HFFc6 (cell line): ENCODE measurements at regions not wholly inside any gene's neighbourhood (a gene's known extent, or its start where the extent isn't known, plus 50 kb on each side); places are given as distances from the start of the nearest gene placed in this dataset.
"Not testable (repeated sequence)": the region's sequence is repeated elsewhere in the genome, so short reads cannot be mapped to it uniquely, and the experiment has no call there.

ENCODE experiments used
- DNase-seq: peaks from one replicate; pipeline ENCODE4 v3.0.0-alpha.2; 2018
- H3K27ac Mint-ChIP-seq: 2 replicates; pipeline ENCODE4 v1.8.0; 2020; ENCODE audit warnings: mild to moderate bottlenecking, mixed read lengths
- H3K27me3 Mint-ChIP-seq: 2 replicates; pipeline ENCODE4 v1.8.0; 2021; ENCODE audit warnings: mild to moderate bottlenecking, moderate library complexity, mixed read lengths; ENCODE audit not compliant: insufficient read depth
- H3K36me3 Mint-ChIP-seq: 2 replicates; pipeline ENCODE4 v1.8.0; 2021; ENCODE audit warnings: low read depth, mixed read lengths
- H3K4me1 Mint-ChIP-seq: 2 replicates; pipeline ENCODE4 v1.8.0; 2020; ENCODE audit warnings: low read depth, mixed read lengths
- H3K4me3 Mint-ChIP-seq: 2 replicates; pipeline ENCODE4 v1.8.0; 2020; ENCODE audit warnings: mild to moderate bottlenecking, moderate library complexity, mixed read lengths
- H3K9me3 Mint-ChIP-seq: 2 replicates; pipeline ENCODE4 v1.8.0; 2020; ENCODE audit warnings: mild to moderate bottlenecking, mixed read lengths
- CTCF ChIP-seq: fragments of 200-600 bp; sonication (generic); IDR thresholded peaks from 2 replicates; pipeline ENCODE4 v1.5.0; 2021; ENCODE audit warnings: antibody characterized with exemption, mild to moderate bottlenecking

- peaks cover 16% of the 10 kb centered on the region for H3K4me1 Mint-ChIP-seq
- DNase-seq: no peak
- peaks cover 36% of the 10 kb centered on the region for H3K27me3 Mint-ChIP-seq
- TF ChIP-seq CTCF: no peak; the same call in none of the 2 replicates
- H3K36me3 Mint-ChIP-seq: no peaks in the 10 kb centered on the region
- H3K9me3 Mint-ChIP-seq: peaks cover 5% of the 10 kb centered on the region; the same call in 1 of the 2 replicates
- H3K27ac Mint-ChIP-seq: no peak overlapping the region
- no peak overlapping the region for H3K4me3 Mint-ChIP-seq
These were observed 73.0 kb upstream of the PRSS3 start for GRCh38 chr9:33722359-33722675.

GRCh38 chr9:33728613-33729012 is 66.7 kb upstream of the PRSS3 start:
- TF ChIP-seq CTCF: no peak
- DNase-seq: no peak
- peaks cover 19% of the 10 kb centered on the region; the same call in 1 of the 2 replicates for H3K9me3 Mint-ChIP-seq

GRCh38 chr9:33731142-33731541 is 64.2 kb upstream of the PRSS3 start:
- Mint-ChIP-seq H3K36me3 (peaks cover 8% of the 10 kb centered on the region; the same call in 1 of the 2 replicates), H3K27ac (no peak overlapping the region), H3K4me3 (no peak overlapping the region), H3K27me3 (peaks cover 20% of the 10 kb centered on the region), H3K4me1 (no peaks in the 10 kb centered on the region), H3K9me3 (peaks cover 19% of the 10 kb centered on the region; the same call in 1 of the 2 replicates)
- DNase-seq: no peak
- no peak for TF ChIP-seq CTCF

More at GRCh38 chr9:33728613-33729012, 66.7 kb upstream of the PRSS3 start:
- H3K4me1 Mint-ChIP-seq: no peaks in the 10 kb centered on the region
- no peak overlapping the region for H3K4me3 Mint-ChIP-seq
- H3K36me3 Mint-ChIP-seq: peaks cover 8% of the 10 kb centered on the region; the same call in 1 of the 2 replicates
- H3K27me3 Mint-ChIP-seq: peaks cover 25% of the 10 kb centered on the region
- no peak overlapping the region for H3K27ac Mint-ChIP-seq

- Mint-ChIP-seq H3K4me1 (no peaks in the 10 kb centered on the region), H3K27ac (no peak overlapping the region), H3K4me3 (no peak overlapping the region), H3K9me3 (peaks cover 19% of the 10 kb centered on the region; the same call in 1 of the 2 replicates), H3K27me3 (peaks cover 17% of the 10 kb centered on the region), H3K36me3 (peaks cover 8% of the 10 kb centered on the region; the same call in 1 of the 2 replicates)
- no peak for TF ChIP-seq CTCF
- DNase-seq: no peak
These were observed 63.7 kb upstream of the PRSS3 start for GRCh38 chr9:33731625-33732024.

GRCh38 chr9:33734247-33734940 is 61.0 kb upstream of the PRSS3 start:
- H3K9me3 Mint-ChIP-seq, H3K4me3 Mint-ChIP-seq, DNase-seq, H3K27ac Mint-ChIP-seq, H3K27me3 Mint-ChIP-seq, H3K36me3 Mint-ChIP-seq: not testable (repeated sequence)
- H3K4me1 Mint-ChIP-seq: peaks cover 15% of the 10 kb centered on the region

- H3K27ac Mint-ChIP-seq, DNase-seq, H3K4me3 Mint-ChIP-seq, H3K9me3 Mint-ChIP-seq, H3K36me3 Mint-ChIP-seq, H3K27me3 Mint-ChIP-seq: not testable (repeated sequence)
- peaks cover 23% of the 10 kb centered on the region for H3K4me1 Mint-ChIP-seq
These were observed 60.2 kb upstream of the PRSS3 start for GRCh38 chr9:33734941-33735835.
